Pancreas (tissue), 10 donors: ENCODE measurements at regions not wholly inside any gene's neighbourhood (a gene's known extent, or its start where the extent isn't known, plus 50 kb on each side); places are given as distances from the start of the nearest gene placed in this dataset.

Experiments used
- ATAC-seq, 4 donors: fragments of 200-7000 bp; cut with Tn5 transposase; one replicate each; pipeline versions ENCODE4 v1.8.0 to v1.9.1; 2020; ENCODE audit warnings: mild to moderate bottlenecking in 4 of 4, moderate library complexity in 4 of 4
- DNase-seq, 6 donors: peaks; one replicate each; pipeline ENCODE4 v3.0.0-alpha.2; 2020
- FAIRE-seq: peaks from 2 replicates; lab custom pipeline; 2012; peaks lifted over from hg19 to GRCh38; lab: Jason Lieb, UNC
- H3K27ac ChIP-seq, 4 donors: fragments of 200-600 bp; sonication (generic); 1 replicate in 3 of 4; 2 replicates in 1 of 4; pipeline versions ENCODE4 v1.5.0 to v1.8.0; 2020
- H3K27me3 ChIP-seq, 4 donors: fragments of 200-600 bp; one replicate each; pipeline ENCODE4 v1.8.0; 2021
- H3K36me3 ChIP-seq, 3 donors: fragments of 200-600 bp; sonication (generic) in 1 of 3; one replicate each; pipeline versions ENCODE4 v1.5.0 to v1.8.0; 2020 to 2021
- H3K4me1 ChIP-seq, 3 donors: fragments of 200-600 bp; one replicate each; pipeline ENCODE4 v1.8.0; 2021
- H3K4me3 ChIP-seq, 4 donors: fragments of 200-600 bp; sonication (generic) in 2 of 4; one replicate each; pipeline versions ENCODE4 v1.5.0 to v1.8.0; 2020 to 2021
- H3K9me3 ChIP-seq, 4 donors: fragments of 200-600 bp; one replicate each; pipeline ENCODE4 v1.8.0; 2021
- WGBS, 2 donors: extraction: QIAGEN DNeasy Blood & Tissue Kit; methylation state at CpG; one replicate each; pipeline ENCODE4 v1.1.7; 2013; 5-methylcytosine and 5-hydroxymethylcytosine counted together
- intact Hi-C, 3 donors: fragments of 100-400 bp; cut with DNase I; formaldehyde crosslinking; loops; one replicate each; pipeline versions ENCODE4 v1.11.1 to v1.14.2; 2022
- TF ChIP-seq, protein P1 (sequence below), 4 donors: fragments of 200-600 bp; sonication (generic) in 3 of 4; IDR thresholded peaks; one replicate each; pipeline versions ENCODE4 v1.5.0 to v1.8.0; 2021; ENCODE audit warnings: antibody characterized with exemption in 4 of 4
- donor health status: healthy with polysubstance abuse.
- donor health status: DM: no; HTN: no; CAD: no; lungs with moderate emphysema.
- donor health status: DM: no; HTN: no; CAD: no.
- donor health status: control.
- donor health status: control.
- donor health status: Bipolar disorder and iron deficiency.
- donor health status: DM: yes; HTN: yes; CAD: no.
- donor health status: DM: no; HTN: no; CAD: no.
- donor health status: DM: no; HTN: no; CAD: no.
- donor health status: DM: yes; HTN: yes; CAD: no.

DNA sequence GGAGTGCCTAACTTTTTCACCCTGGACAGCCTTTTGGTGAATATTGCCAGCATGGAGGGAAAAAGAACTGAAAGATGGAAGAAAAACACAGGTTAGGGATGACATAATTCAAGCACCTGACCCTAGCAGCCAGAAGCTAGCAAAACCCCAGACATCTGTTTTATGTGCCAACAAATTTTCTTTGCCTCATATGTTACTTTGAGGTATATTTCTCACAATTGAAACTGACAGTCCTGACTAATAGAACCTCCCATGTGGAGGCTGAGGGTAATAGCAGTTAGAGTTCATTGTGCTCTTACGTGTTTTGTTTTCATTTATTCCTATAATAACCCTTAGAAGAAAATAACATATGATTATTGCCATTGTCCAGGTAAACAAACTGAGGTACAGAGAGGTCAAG, 71.5 kb upstream of the SLC25A26 start:
- no peak for DNase-seq
- intact Hi-C loops, result no loop called here
- Histone ChIP-seq H3K27me3 (no peaks in the 10 kb centered on the region), H3K36me3 (no peaks in the 10 kb centered on the region), H3K4me1 (no peaks in the 10 kb centered on the region), H3K4me3 (no peak overlapping the region), H3K27ac (no peak overlapping the region), H3K9me3 (no peaks in the 10 kb centered on the region)
- FAIRE-seq, result no peak
- TF ChIP-seq, protein P1, sequence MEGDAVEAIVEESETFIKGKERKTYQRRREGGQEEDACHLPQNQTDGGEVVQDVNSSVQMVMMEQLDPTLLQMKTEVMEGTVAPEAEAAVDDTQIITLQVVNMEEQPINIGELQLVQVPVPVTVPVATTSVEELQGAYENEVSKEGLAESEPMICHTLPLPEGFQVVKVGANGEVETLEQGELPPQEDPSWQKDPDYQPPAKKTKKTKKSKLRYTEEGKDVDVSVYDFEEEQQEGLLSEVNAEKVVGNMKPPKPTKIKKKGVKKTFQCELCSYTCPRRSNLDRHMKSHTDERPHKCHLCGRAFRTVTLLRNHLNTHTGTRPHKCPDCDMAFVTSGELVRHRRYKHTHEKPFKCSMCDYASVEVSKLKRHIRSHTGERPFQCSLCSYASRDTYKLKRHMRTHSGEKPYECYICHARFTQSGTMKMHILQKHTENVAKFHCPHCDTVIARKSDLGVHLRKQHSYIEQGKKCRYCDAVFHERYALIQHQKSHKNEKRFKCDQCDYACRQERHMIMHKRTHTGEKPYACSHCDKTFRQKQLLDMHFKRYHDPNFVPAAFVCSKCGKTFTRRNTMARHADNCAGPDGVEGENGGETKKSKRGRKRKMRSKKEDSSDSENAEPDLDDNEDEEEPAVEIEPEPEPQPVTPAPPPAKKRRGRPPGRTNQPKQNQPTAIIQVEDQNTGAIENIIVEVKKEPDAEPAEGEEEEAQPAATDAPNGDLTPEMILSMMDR (IDR thresholded peaks at IDR 0.05), result no peak
- no peak for ATAC-seq
- 77 to 83% methylated on average over 1 of the region's 1 CpG for WGBS, 2 donors

DNA sequence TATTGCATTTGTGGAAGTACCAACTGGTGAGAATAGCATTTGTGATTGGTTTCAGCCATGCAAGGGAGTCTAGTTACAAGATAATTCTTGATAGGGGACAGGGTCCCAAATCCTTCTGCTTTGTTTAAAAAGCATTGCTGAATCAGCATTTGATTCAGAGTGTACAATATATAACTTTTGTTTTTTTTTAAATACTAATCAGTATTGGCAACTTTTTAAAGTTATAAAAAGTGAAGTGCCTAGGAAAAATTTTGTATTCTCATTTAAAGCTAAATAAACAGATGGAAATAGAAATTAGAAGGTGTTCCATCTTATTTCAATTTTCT, 75.4 kb upstream of the SLC25A26 start:
- Histone ChIP-seq H3K4me1 (no peaks in the 10 kb centered on the region), H3K4me3 (no peak overlapping the region), H3K27ac (no peak overlapping the region), H3K27me3 (no peaks in the 10 kb centered on the region), H3K36me3 (no peaks in the 10 kb centered on the region), H3K9me3 (no peaks in the 10 kb centered on the region)
- intact Hi-C loops, result no loop called here
- no peak for DNase-seq
- ATAC-seq, result no peak
- TF ChIP-seq, protein P1 (IDR thresholded peaks at IDR 0.05), result no peak
- FAIRE-seq, result no peak

DNA sequence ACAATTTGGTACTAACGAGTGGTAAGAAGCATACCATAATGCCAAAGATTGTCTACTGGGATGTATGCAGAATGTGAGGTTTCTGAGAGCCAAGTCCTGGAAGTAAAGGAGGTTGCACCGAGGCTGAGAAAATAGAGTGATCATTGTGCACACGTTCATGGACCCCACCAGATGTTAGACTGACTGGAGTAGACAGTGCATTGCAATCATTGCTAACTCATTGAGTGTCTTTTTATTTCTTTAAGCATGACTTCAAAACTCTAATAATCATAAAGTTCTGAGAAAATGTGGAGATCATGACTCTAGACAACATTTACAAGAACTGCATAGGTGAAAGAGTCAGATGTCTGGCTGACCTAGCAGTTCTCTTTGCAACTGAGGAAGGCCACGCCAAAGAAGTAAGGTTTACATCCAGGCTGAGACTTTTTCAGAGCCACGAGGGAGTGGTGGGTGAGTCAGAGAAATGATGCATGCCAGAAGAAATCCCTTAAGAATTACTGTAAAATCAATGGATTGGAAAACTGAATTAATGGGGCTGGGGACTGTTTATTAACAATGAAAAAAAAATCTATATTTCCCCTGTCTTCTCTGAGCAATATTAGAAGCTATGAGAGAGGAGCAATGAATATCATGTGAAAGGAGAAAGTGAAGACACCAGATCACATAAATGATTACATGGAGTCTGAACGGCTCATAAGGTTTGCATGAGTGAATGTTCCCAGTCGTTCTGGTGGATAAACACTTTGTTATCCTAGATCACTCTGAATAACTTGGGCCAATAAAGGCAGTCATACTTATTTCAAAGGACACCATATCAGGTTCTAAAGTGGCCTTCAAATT, 76.0 kb upstream of the SLC25A26 start:
- Histone ChIP-seq H3K27me3 (no peaks in the 10 kb centered on the region), H3K9me3 (no peaks in the 10 kb centered on the region), H3K36me3 (no peaks in the 10 kb centered on the region), H3K27ac (no peak overlapping the region), H3K4me3 (no peak overlapping the region), H3K4me1 (no peaks in the 10 kb centered on the region)
- 71 to 79% methylated on average over 7 of the region's 7 CpGs for WGBS, 2 donors
- TF ChIP-seq, protein P1 (IDR thresholded peaks at IDR 0.05), result no peak
- ATAC-seq, result no peak
- intact Hi-C loops, result no loop called here
- no peak for DNase-seq
- FAIRE-seq, result no peak

DNA sequence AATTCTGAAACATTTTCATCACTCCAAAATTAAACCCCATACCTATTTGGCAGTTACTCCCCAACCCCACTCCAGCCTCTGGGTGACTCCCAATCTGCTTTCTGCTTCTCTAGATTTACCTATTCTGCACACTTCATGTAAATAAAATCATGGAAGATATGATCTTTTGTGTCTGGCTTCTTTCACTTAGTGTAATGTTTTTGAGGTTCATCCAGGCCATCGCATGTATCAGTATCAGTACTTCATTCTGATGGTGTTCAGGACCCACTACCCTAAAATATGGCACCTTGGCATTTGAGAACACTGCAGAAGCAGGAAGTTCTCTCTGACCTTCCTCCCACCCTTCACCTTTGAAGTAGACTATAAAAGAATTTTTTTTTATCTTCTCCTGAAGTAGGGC, 78.7 kb upstream of the SLC25A26 start:
- Histone ChIP-seq H3K4me1 (no peaks in the 10 kb centered on the region), H3K27ac (no peak overlapping the region), H3K9me3 (no peaks in the 10 kb centered on the region), H3K4me3 (no peak overlapping the region), H3K36me3 (no peaks in the 10 kb centered on the region), H3K27me3 (no peaks in the 10 kb centered on the region)
- DNase-seq (no peak), FAIRE-seq (no peak), ATAC-seq (no peak)
- intact Hi-C loops, result no loop called here
- 93 to 95% methylated on average over 1 of the region's 1 CpG for WGBS, 2 donors
- TF ChIP-seq, protein P1 (IDR thresholded peaks at IDR 0.05), result no peak

DNA sequence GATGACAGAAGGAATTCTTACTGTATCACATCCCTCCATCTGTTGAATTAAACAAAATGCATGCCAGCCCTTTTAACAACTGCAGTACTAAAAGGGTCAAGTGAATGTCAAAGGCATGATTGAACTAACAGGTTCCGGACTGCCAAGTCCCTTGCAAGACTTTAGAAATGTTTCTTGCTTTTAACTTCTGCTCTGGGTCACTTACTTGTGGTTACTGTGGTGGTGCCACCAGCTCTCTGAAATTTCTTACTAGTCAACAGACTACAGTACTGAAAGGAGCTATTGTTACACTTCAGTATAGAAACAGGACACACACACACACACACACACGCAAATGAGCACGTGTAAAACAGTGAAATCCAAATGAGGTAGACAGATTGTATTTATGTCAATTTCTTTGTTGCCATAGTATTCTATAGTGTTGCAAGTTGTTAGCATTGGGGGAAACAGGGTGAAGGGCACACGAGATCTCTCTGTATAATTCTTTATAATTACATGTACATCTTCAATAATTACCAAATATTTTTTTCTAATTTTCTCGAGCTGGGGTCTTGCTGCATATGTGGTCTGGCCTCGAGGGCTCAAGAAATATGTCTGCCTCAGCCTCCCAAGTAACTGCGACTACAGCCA, 79.9 kb upstream of the SLC25A26 start:
- no peaks in the 10 kb centered on the region for H3K9me3 ChIP-seq
- no peak overlapping the region for H3K4me3 ChIP-seq
- no peaks in the 10 kb centered on the region for H3K27me3 ChIP-seq
- WGBS, 2 donors, result 63 to 70% methylated on average over 7 of the region's 7 CpGs
- no peaks in the 10 kb centered on the region for H3K36me3 ChIP-seq
- intact Hi-C loops, result no loop called here
- TF ChIP-seq, protein P1 (IDR thresholded peaks at IDR 0.05), result no peak
- ATAC-seq (no peak), FAIRE-seq (no peak), DNase-seq (no peak)
- no peak overlapping the region for H3K27ac ChIP-seq
- no peaks in the 10 kb centered on the region for H3K4me1 ChIP-seq
